GM18502 (cell line): ENCODE measurements at regions not wholly inside any gene's neighbourhood (a gene's known extent, or its start where the extent isn't known, plus 50 kb on each side); places are given as distances from the start of the nearest gene placed in this dataset.

Experiments used
- ATAC-seq: cut with Tn5 transposase; IDR thresholded peaks from one replicate; pipeline ENCODE4 v1.9.1; 2021; ENCODE audit warnings: mild to moderate bottlenecking; ENCODE audit not compliant: unreplicated experiment, poor library complexity

GRCh38 chr6:16078064-16078463, 50.8 kb upstream of the MYLIP start:
- peak; percentile 84 for ATAC-seq

GRCh38 chr6:16069671-16070070, 59.2 kb upstream of the MYLIP start:
- ATAC-seq: no peak

GRCh38 chr6:16069222-16069621, 59.7 kb upstream of the MYLIP start:
- ATAC-seq: no peak

- no peak for ATAC-seq
These were observed 61.3 kb upstream of the MYLIP start for GRCh38 chr6:16067568-16067967.

- ATAC-seq: no peak
These were observed 64.2 kb upstream of the MYLIP start for GRCh38 chr6:16064671-16065072.

- ATAC-seq: no peak
These were observed 65.3 kb upstream of the MYLIP start for GRCh38 chr6:16063580-16063979.

- no peak for ATAC-seq
These were observed 67.1 kb upstream of the MYLIP start for GRCh38 chr6:16061818-16062217.

- ATAC-seq: no peak
These were observed 68.8 kb upstream of the MYLIP start for GRCh38 chr6:16060039-16060438.

GRCh38 chr6:16059496-16059895, 69.4 kb upstream of the MYLIP start:
- ATAC-seq: no peak

GRCh38 chr6:16058929-16059345, 69.9 kb upstream of the MYLIP start:
- no peak for ATAC-seq

- no peak for ATAC-seq
These were observed 70.5 kb upstream of the MYLIP start for GRCh38 chr6:16058201-16058928.

GRCh38 chr6:16057446-16057845, 71.4 kb upstream of the MYLIP start:
- ATAC-seq: no peak

- no peak for ATAC-seq
These were observed 72.5 kb upstream of the MYLIP start for GRCh38 chr6:16056263-16056870.

GRCh38 chr6:16055852-16056251, 73.0 kb upstream of the MYLIP start:
- ATAC-seq: no peak

- ATAC-seq: no peak
These were observed 79.7 kb upstream of the MYLIP start for GRCh38 chr6:16049168-16049567.

- ATAC-seq: no peak
These were observed 80.7 kb upstream of the MYLIP start for GRCh38 chr6:16048221-16048620.

- no peak for ATAC-seq
These were observed 81.4 kb upstream of the MYLIP start for GRCh38 chr6:16047435-16047990.

GRCh38 chr6:16045238-16045637, 83.6 kb upstream of the MYLIP start:
- no peak for ATAC-seq

GRCh38 chr6:16044211-16044643, 84.7 kb upstream of the MYLIP start:
- ATAC-seq: no peak

GRCh38 chr6:16043171-16044135, 85.4 kb upstream of the MYLIP start:
- ATAC-seq: peak; percentile 77

GRCh38 chr6:16042751-16043150, 86.1 kb upstream of the MYLIP start:
- ATAC-seq: no peak
